ENCODE measurements at regions not wholly inside any gene's neighbourhood (a gene's known extent, or its start where the extent isn't known, plus 50 kb on each side); places are given as distances from the start of the nearest gene placed in this dataset.

DNA sequence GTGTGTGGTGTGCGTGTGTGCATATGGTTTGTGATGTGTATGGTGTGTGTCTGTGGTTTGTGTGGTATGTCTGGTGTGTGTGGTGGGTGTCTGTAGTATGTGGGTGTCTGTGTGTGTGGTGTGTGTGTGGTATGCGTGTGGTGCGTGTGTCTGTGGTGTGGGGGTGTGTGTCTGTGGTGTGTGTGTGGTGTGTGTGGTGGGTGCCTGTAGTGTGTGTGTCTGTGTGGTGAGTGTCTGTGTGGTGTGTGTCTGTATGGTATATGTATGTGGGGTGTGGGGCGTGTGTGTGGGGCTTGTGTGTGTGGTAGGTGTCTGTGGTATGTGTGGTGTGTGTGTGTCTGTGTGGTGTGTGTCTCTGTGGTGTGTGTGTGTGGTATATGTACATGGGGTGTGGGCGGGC lies 300.7 kb downstream of the TEX29 start:
- no peak for TF ChIP-seq TAF1 (IDR thresholded peaks at IDR 0.05; ENCODE audit: low read depth)
- TF ChIP-seq CTCF (IDR thresholded peaks at IDR 0.05; ENCODE audit: poor library complexity, severe bottlenecking), result no peak
- TF ChIP-seq MXI1 (conservative IDR thresholded peaks at IDR 0.05; ENCODE audit: poor library complexity, severe bottlenecking), result no peak
- TF ChIP-seq POLR2AphosphoS5 (IDR thresholded peaks at IDR 0.05), result no peak
- no peak for TF ChIP-seq REST (IDR thresholded peaks at IDR 0.05; ENCODE audit: borderline replicate concordance)
- no peak for TF ChIP-seq EZH2 (IDR thresholded peaks at IDR 0.05; ENCODE audit: borderline replicate concordance, insufficient read depth, low read length, poor library complexity, severe bottlenecking)
- no peak for TF ChIP-seq RAD21 (conservative IDR thresholded peaks at IDR 0.05)
- TF ChIP-seq EP300 (conservative IDR thresholded peaks at IDR 0.05; ENCODE audit: poor library complexity, severe bottlenecking), result no peak
